HG03159 (cell line): ENCODE measurements at regions not wholly inside any gene's neighbourhood (a gene's known extent, or its start where the extent isn't known, plus 50 kb on each side); places are given as distances from the start of the nearest gene placed in this dataset.
"Not testable (repeated sequence)": the region's sequence is repeated elsewhere in the genome, so short reads cannot be mapped to it uniquely, and the experiment has no call there.

Experiments used
- ATAC-seq: cut with Tn5 transposase; IDR thresholded peaks from one replicate; pipeline ENCODE4 v1.9.1; 2021; ENCODE audit warnings: mild to moderate bottlenecking, moderate library complexity; ENCODE audit not compliant: unreplicated experiment

- not testable (repeated sequence) for ATAC-seq
Observed at GRCh38 chr2:18266699-18267098, 293.8 kb downstream of the RDH14 start.

DNA sequence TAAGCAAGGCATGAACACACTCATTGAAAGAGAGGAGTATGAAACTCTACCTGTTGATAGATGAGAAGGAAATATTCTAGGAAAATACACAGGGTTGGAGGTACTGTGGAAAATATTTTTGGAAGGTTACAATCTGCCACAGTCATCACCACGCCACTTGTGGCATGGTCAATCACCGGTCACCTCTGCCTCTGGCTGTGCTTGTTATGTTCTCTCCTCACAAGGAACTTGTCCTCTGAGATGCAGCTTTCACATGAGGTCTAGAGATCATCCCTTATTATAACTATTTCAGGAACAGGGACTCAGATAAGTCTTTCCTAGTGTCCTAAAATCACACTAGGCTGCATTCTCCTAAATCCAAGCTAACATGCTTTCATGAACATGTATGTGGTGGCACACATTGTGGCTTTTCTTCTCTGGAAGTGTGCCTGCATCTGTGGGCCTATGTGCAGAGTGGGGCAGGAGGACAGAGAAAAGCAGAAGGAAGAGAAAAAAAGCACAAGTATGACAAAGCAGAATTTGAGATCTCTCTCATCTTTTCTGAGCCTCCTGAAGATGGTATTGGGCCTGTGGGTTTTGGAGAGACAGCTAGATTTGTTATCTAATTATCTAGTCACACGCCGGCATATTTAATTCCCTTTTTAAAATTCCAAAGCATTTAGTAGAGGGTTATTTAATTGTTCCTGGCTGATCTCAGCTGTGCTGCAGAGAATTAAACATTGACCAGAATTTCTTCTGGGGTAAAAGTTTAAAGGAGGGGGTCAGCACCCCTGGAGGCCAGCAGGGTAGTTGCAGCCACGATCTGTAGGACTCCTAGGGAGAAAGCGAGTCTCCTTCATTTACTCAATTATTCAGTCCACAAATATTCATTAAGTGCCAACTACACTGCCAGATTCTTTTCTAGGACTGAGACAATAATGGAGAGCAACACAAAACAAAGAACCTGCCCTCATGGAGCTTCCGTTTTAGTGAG is 294.6 kb downstream of the RDH14 start:
- ATAC-seq = peak; percentile 74

GRCh38 chr2:18262601-18263000 is 297.9 kb downstream of the RDH14 start:
- no peak for ATAC-seq

- no peak for ATAC-seq
Observed at GRCh38 chr2:18253686-18254197, 306.7 kb downstream of the RDH14 start.

GRCh38 chr2:18251486-18251885 is 309.0 kb downstream of the RDH14 start:
- ATAC-seq = no peak

GRCh38 chr2:18247282-18248110 is 313.0 kb downstream of the RDH14 start:
- ATAC-seq = no peak

- no peak for ATAC-seq
Observed at GRCh38 chr2:18245375-18245774, 315.1 kb downstream of the RDH14 start.

- ATAC-seq = no peak
Observed at GRCh38 chr2:18244845-18245244, 315.6 kb downstream of the RDH14 start.

DNA sequence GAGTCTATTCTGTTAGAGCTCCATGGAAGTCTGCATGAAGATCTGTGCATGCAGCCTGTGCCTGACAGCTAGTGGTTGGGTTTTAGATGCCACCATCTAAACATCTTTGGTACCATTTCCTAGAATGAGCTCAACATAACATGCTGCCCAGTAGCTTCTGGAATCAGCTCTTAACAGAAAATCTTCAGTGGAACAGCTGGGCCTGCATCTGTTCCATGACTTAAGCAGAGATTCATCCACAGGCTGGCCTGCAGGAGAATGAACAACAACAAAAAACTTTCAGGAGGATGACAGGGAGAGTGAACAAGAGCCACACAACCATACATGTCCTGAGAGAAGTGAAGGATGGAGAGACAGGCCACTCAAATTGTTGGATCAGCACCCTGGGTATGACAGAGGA is 316.6 kb downstream of the RDH14 start:
- no peak for ATAC-seq

- ATAC-seq = no peak
Observed at GRCh38 chr2:18242716-18243115, 317.7 kb downstream of the RDH14 start.

DNA sequence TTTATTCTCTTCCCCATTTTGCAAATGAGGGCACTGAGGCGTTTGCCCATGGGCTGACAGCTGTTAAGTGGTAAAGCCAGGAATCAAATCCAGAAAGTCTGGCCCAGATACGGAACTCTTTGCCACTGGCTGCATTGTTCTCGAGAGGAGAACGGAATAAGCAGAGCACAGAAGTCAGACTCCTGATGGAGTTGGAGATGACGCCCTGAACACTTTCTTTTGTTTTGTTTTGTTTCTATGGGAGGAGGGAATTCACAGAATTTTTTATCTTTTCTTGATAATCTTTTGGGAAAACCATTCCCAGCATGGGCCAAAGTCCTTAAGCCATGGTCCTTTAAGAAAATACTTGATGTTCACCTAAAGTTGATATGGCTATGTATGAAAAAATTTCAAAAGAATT is 322.2 kb downstream of the RDH14 start:
- no peak for ATAC-seq

DNA sequence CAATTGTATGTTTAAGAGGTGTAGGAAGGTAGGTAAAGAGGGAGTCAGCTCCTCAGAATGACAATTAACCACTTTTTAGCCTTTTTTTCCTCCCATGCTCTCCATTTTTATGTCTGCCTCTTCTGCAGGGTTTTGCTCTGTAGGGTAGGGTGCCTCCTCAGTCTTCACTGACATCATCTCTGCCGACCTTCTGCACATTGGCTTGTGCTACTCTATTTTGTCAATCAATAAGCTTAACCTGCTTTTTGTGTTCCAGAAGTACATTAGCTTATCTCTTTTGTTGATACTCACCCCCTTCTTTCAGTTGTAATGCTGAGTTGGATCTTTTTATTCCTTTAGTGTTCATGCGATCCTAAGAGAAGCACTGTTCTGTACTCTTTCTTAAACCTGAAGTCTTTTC is 323.2 kb downstream of the RDH14 start:
- no peak for ATAC-seq

- no peak for ATAC-seq
Observed at GRCh38 chr2:18232731-18233438, 327.6 kb downstream of the RDH14 start.

DNA sequence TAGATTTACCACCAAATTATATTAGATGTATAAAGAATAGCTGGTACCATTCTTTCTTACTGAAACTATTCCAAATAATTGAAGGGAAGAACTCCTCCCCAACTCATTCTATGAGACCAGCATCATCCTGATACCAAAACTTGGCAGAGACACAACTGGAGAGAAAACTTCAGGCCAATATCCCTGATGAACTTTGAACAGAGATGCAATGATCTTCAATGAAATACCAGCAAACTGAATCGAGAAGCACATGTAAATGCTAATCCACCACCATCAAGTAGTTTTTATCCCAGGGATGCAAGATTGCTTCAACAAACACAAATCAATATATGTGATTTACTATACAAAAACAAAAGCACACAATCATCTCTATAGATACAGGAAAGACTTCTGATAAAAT is 329.8 kb downstream of the RDH14 start:
- ATAC-seq = no peak

DNA sequence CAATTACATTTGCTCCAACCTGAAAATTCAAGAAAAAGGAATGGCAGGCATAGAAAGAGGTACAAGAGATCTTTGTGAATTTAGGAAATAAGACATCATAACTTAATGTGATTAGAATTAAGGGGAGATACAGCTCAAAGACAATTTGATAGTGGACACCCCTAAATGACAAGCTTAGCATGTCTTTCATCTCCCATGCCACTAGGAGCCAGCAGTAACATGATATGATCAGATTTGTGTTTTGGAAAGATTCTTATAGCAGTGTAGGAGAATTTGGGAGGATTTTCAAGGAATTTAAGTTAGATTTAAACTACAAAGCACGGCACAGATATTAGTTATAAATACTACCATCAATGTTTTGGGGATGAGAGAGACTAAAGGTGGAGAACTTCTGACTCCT is 340.8 kb downstream of the RDH14 start:
- no peak for ATAC-seq

- no peak for ATAC-seq
Observed at GRCh38 chr2:18218160-18218933, 339.9 kb downstream of the KCNS3 start.

GRCh38 chr2:18214936-18215335 is 336.5 kb downstream of the KCNS3 start:
- no peak for ATAC-seq

DNA sequence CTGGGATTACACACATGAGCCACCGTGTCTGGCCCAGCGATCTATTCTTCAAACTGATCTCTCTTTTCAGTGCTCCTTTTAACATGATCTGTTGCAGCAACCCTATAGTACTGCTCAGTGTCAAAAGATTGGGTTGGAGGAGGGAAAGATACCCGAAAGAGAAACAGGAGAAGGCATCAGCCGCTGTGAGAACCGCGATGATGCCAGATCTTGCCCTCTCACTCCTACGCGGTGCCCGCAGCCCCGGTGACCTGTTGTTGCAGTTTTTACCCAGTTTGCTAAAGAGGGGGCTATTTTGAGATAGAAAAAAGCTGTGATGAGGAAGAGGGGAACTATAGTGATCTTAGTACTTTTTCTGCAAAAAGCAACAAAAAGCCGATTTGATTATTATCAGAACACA is 335.5 kb downstream of the KCNS3 start:
- no peak for ATAC-seq

DNA sequence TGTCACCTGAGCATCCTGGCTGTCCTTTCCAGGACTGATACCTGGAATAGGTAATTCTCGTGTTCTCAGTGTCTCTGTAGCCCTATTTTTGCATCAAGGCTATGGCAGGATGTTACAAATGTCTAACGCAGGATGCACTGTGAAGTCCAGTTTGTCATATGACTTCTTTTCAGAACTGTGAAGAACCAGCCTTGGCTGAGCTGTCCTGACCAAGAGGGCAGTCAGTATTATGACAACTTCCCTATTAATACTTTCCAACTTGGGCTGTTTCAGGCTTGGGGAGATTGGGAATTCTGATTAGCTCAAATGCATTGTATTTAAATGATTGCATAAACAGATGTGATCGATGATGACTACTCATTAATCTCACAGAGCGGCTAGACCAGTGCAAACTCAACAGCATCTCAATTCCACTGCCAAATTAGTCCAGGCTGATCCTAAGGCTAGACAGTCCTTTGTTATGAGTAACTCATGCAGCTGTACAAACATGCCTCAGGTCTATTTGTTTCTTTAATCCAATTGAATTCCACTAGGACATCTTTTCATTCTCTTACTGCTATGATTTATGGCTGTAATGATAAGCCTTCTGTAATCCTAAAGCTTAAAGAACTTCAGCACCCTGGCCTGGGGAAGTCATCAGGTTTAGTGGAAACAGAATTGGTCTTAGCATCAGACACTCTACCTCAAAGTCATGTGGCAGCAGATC is 331.6 kb downstream of the KCNS3 start:
- ATAC-seq = no peak

- ATAC-seq = no peak
Observed at GRCh38 chr2:18208956-18209355, 330.5 kb downstream of the KCNS3 start.
